H1 (cell line): ENCODE measurements at regions not wholly inside any gene's neighbourhood (a gene's known extent, or its start where the extent isn't known, plus 50 kb on each side); places are given as distances from the start of the nearest gene placed in this dataset.

Experiments
- CTCF ChIA-PET: fragments of 300-600 bp; sonication (Branson Sonifier 250); formaldehyde crosslinking; loops from one replicate; lab custom pipeline; 2021; ENCODE audit not compliant: partially characterized antibody; lab: Charles Lee
- POLR2A ChIA-PET: fragments of 300-600 bp; sonication (Branson Sonifier 250); formaldehyde crosslinking; loops from one replicate; lab custom pipeline; 2021; ENCODE audit warnings: inconsistent platforms; ENCODE audit not compliant: partially characterized antibody; lab: Charles Lee
- DNase-seq, 2 experiments: peaks; one replicate each; pipeline versions ENCODE4 v3.0.0 to v3.0.0-alpha.2; 2010 to 2022; ENCODE audit warnings: low spot score in 2 of 2, low read depth in 1 of 2, mixed read lengths in 1 of 2
- FAIRE-seq: peaks from 2 replicates; lab custom pipeline; 2011; peaks lifted over from hg19 to GRCh38; lab: Jason Lieb, UNC
- H2AFZ ChIP-seq: 2 replicates; pipeline ENCODE4 v1.8.1; 2012; ENCODE audit warnings: low read length, inconsistent platforms
- H2AK5ac ChIP-seq: 2 replicates; pipeline ENCODE4 v1.6.1; 2013; ENCODE audit warnings: low read depth, low read length
- H2BK120ac ChIP-seq: replicated peaks from 2 replicates; pipeline ENCODE3; 2013; ENCODE audit warnings: low read depth, low read length, inconsistent platforms
- H2BK12ac ChIP-seq: 2 replicates; pipeline ENCODE4 v1.6.1; 2013; ENCODE audit warnings: low read depth, low read length
- H2BK15ac ChIP-seq: 2 replicates; pipeline ENCODE4 v1.6.1; 2013; ENCODE audit warnings: low read length
- H2BK20ac ChIP-seq: 2 replicates; pipeline ENCODE4 v1.6.1; 2013; ENCODE audit warnings: low read length
- H2BK5ac ChIP-seq: 2 replicates; pipeline ENCODE4 v1.6.1; 2013; ENCODE audit warnings: low read depth, low read length
- H3K14ac ChIP-seq: 2 replicates; pipeline ENCODE4 v1.6.1; 2013; ENCODE audit warnings: inconsistent platforms; ENCODE audit not compliant: insufficient read length
- H3K18ac ChIP-seq: 2 replicates; pipeline ENCODE4 v1.6.1; 2013; ENCODE audit warnings: low read length; ENCODE audit errors: extremely low read depth
- H3K23ac ChIP-seq: 2 replicates; pipeline ENCODE4 v1.6.1; 2013; ENCODE audit warnings: inconsistent platforms; ENCODE audit not compliant: insufficient read length
- H3K23me2 ChIP-seq: 2 replicates; pipeline ENCODE4 v1.6.1; 2013; ENCODE audit warnings: low read depth, low read length
- H3K27ac ChIP-seq: 2 replicates; pipeline ENCODE4 v1.6.1; 2011; ENCODE audit warnings: low read depth, low read length, inconsistent platforms
- H3K27me3 ChIP-seq, 4 experiments: replicated peaks in 1 of 4; 1 replicate in 1 of 4; 2 replicates in 3 of 4; pipeline versions ENCODE4 v1.6.1 to v1.8.1; 2011 to 2013; ENCODE audit warnings: low read length in 3 of 4, mild to moderate bottlenecking in 3 of 4, inconsistent platforms in 2 of 4, mixed read lengths in 2 of 4, moderate library complexity in 1 of 4; ENCODE audit not compliant: control insufficient read depth in 3 of 4, insufficient read depth in 3 of 4; ENCODE audit errors: extremely low read depth in 1 of 4
- H3K36me3 ChIP-seq, 4 experiments: 2 replicates each; pipeline versions ENCODE4 v1.6.1 to v1.8.1; 2011 to 2013; ENCODE audit warnings: mild to moderate bottlenecking in 4 of 4, low read length in 3 of 4, moderate library complexity in 2 of 4, control low read depth in 1 of 4, inconsistent platforms in 1 of 4; ENCODE audit not compliant: insufficient read depth in 4 of 4, control insufficient read depth in 2 of 4
- H3K4ac ChIP-seq: replicated peaks from 2 replicates; pipeline ENCODE3; 2013; ENCODE audit warnings: low read length, low read depth, mixed read lengths, inconsistent platforms; ENCODE audit not compliant: insufficient read length
- H3K4me1 ChIP-seq, 4 experiments: replicated peaks in 1 of 4; 1 replicate in 1 of 4; 2 replicates in 3 of 4; pipeline versions ENCODE4 v1.6.1 to v1.8.1; 2011 to 2013; ENCODE audit warnings: low read length in 3 of 4, inconsistent platforms in 2 of 4, mixed read lengths in 1 of 4; ENCODE audit not compliant: insufficient read depth in 4 of 4, control insufficient read depth in 3 of 4
- H3K4me2 ChIP-seq, 2 experiments: 2 replicates each; pipeline versions ENCODE4 v1.6.1 to v1.8.1; 2011 to 2013; ENCODE audit warnings: low read depth in 2 of 2, low read length in 2 of 2, control low read depth in 1 of 2, inconsistent platforms in 1 of 2, mild to moderate bottlenecking in 1 of 2; ENCODE audit not compliant: insufficient read depth in 1 of 2
- H3K4me3 ChIP-seq, 4 experiments: fragments of 200-600, 300-600 bp in 1 of 4; sonication (generic), shearing (Covaris generic), sonication (Bioruptor Twin) in 1 of 4; 2 replicates each; pipeline versions ENCODE4 v1.5.1 to v1.8.1; 2011 to 2016; ENCODE audit warnings: low read length in 4 of 4, low read depth in 3 of 4, control low read depth in 2 of 4, inconsistent platforms in 2 of 4, mild to moderate bottlenecking in 2 of 4, mixed read lengths in 1 of 4, moderate library complexity in 1 of 4; ENCODE audit not compliant: insufficient read depth in 2 of 4; ENCODE audit errors: extremely low read depth in 1 of 4
- H3K56ac ChIP-seq: replicated peaks from 2 replicates; pipeline ENCODE3; 2013; ENCODE audit warnings: low read depth, mild to moderate bottlenecking, mixed read lengths, low read length, inconsistent platforms; ENCODE audit not compliant: insufficient read length
- H3K79me1 ChIP-seq: 2 replicates; pipeline ENCODE4 v1.6.1; 2013; ENCODE audit warnings: low read depth, low read length, control low read depth
- H3K79me2 ChIP-seq, 2 experiments: 2 replicates each; pipeline versions ENCODE4 v1.6.1 to v1.8.1; 2012 to 2013; ENCODE audit warnings: low read length in 2 of 2, mild to moderate bottlenecking in 2 of 2, inconsistent platforms in 1 of 2; ENCODE audit not compliant: insufficient read depth in 2 of 2, control insufficient read depth in 1 of 2
- H3K9ac ChIP-seq, 4 experiments: replicated peaks in 1 of 4; 1 replicate in 1 of 4; 2 replicates in 3 of 4; pipeline versions ENCODE4 v1.6.1 to v1.8.1; 2011 to 2013; ENCODE audit warnings: low read depth in 3 of 4, low read length in 3 of 4, control low read depth in 2 of 4, mild to moderate bottlenecking in 2 of 4, moderate library complexity in 2 of 4, inconsistent platforms in 1 of 4; ENCODE audit errors: extremely low read depth in 1 of 4
- H3K9me3 ChIP-seq, 2 experiments: 2 replicates each; pipeline versions ENCODE4 v1.6.1 to v1.8.1; 2012 to 2013; ENCODE audit warnings: mild to moderate bottlenecking in 2 of 2, moderate library complexity in 2 of 2, control low read depth in 1 of 2, inconsistent platforms in 1 of 2, low read depth in 1 of 2, low read length in 1 of 2, mixed read lengths in 1 of 2; ENCODE audit not compliant: insufficient read depth in 2 of 2
- H4K20me1 ChIP-seq, 2 experiments: replicated peaks in 1 of 2; 2 replicates each; pipeline versions ENCODE3 to v1.8.1; 2011 to 2013; ENCODE audit warnings: inconsistent platforms in 2 of 2, low read length in 2 of 2, mild to moderate bottlenecking in 1 of 2; ENCODE audit not compliant: insufficient read depth in 2 of 2, control insufficient read depth in 1 of 2
- H4K5ac ChIP-seq: 2 replicates; pipeline ENCODE4 v1.6.1; 2013; ENCODE audit warnings: low read length, low read depth, mixed read lengths, inconsistent platforms; ENCODE audit not compliant: insufficient read length
- H4K8ac ChIP-seq: 2 replicates; pipeline ENCODE4 v1.8.0; 2013; ENCODE audit warnings: mild to moderate bottlenecking, moderate library complexity, low read length, inconsistent platforms; ENCODE audit not compliant: insufficient read depth; ENCODE audit errors: extremely low read depth
- H4K91ac ChIP-seq: replicated peaks from 2 replicates; pipeline ENCODE3; 2013; ENCODE audit warnings: low read length, mixed read lengths, inconsistent platforms; ENCODE audit not compliant: insufficient read length
- ATF2 ChIP-seq: IDR thresholded peaks from 2 replicates; pipeline ENCODE4 v1.6.1; 2012; ENCODE audit warnings: low read length, inconsistent platforms
- ATF3 ChIP-seq: IDR thresholded peaks from 2 replicates; pipeline ENCODE4 v1.6.1; 2011; ENCODE audit warnings: low read depth, mild to moderate bottlenecking, low read length; ENCODE audit not compliant: insufficient read depth
- CHD1 ChIP-seq: IDR thresholded peaks from 2 replicates; pipeline ENCODE4 v1.6.1; 2012; ENCODE audit warnings: low read depth, low read length, improper control_type of control experiment
- CREB1 ChIP-seq: IDR thresholded peaks from 2 replicates; pipeline ENCODE4 v1.6.1; 2012; ENCODE audit warnings: inconsistent platforms
- GABPA ChIP-seq: IDR thresholded peaks from 2 replicates; pipeline ENCODE4 v1.6.1; 2011; ENCODE audit warnings: mild to moderate bottlenecking, low read length, moderate library complexity, borderline replicate concordance; ENCODE audit not compliant: insufficient read depth
- KDM1A ChIP-seq: fragments of 200-600, 300-600 bp; sonication (generic); IDR thresholded peaks from 2 replicates; pipeline ENCODE4 v1.7.1; 2016; ENCODE audit warnings: mild to moderate bottlenecking, low read length, borderline replicate concordance
- NRF1 ChIP-seq: IDR thresholded peaks from 2 replicates; pipeline ENCODE4 v1.6.1; 2011; ENCODE audit warnings: mild to moderate bottlenecking, low read depth, low read length, improper control_type of control experiment
- POLR2A ChIP-seq, 2 experiments: IDR thresholded peaks; 1 replicate in 1 of 2; 2 replicates in 1 of 2; pipeline ENCODE4 v1.6.1; 2011; ENCODE audit warnings: low read depth in 2 of 2, low read length in 2 of 2, mild to moderate bottlenecking in 2 of 2; ENCODE audit errors: control extremely low read depth in 1 of 2
- RAD21 ChIP-seq, 2 experiments: IDR thresholded peaks in 1 of 2; conservative IDR thresholded peaks in 1 of 2; 2 replicates each; pipeline ENCODE4 v1.6.1; 2011; ENCODE audit warnings: low read depth in 2 of 2, low read length in 2 of 2, improper control_type of control experiment in 1 of 2, inconsistent platforms in 1 of 2, mild to moderate bottlenecking in 1 of 2, moderate library complexity in 1 of 2
- SIX5 ChIP-seq: IDR thresholded peaks from 2 replicates; pipeline ENCODE4 v1.6.1; 2011; ENCODE audit warnings: mild to moderate bottlenecking, low read depth, low read length
- SRF ChIP-seq: IDR thresholded peaks from 2 replicates; pipeline ENCODE4 v1.6.1; 2011; ENCODE audit warnings: mild to moderate bottlenecking, low read depth, low read length, moderate library complexity
- YY1 ChIP-seq: IDR thresholded peaks from 2 replicates; pipeline ENCODE4 v1.6.1; 2011; ENCODE audit warnings: low read depth, mild to moderate bottlenecking, low read length
- ZNF274 ChIP-seq: IDR thresholded peaks from 2 replicates; pipeline ENCODE4 v1.7.0; 2012; ENCODE audit warnings: low read length, borderline replicate concordance; ENCODE audit errors: extremely low read depth
- WGBS, 2 experiments: shearing (Covaris generic) in 1 of 2; methylation state at CpG; one replicate each; pipeline versions ENCODE4 v1.1.6 to v1.1.7; 2013 to 2015; ENCODE audit warnings: low lambda C conversion rate in 2 of 2, mixed read lengths in 2 of 2, inconsistent platforms in 1 of 2, low coverage in 1 of 2, missing lambda C conversion rate in 1 of 2; ENCODE audit not compliant: insufficient replicate concordance in 2 of 2, insufficient coverage in 1 of 2, insufficient read length in 1 of 2; ENCODE audit errors: extremely low coverage in 1 of 2, missing lambda C conversion rate in 1 of 2; 5-methylcytosine and 5-hydroxymethylcytosine counted together

- H2BK5ac ChIP-seq = no peak overlapping the region
- no peak overlapping the region for H3K4ac ChIP-seq
- no peak overlapping the region for H2BK120ac ChIP-seq
- peaks cover 13 to 15% of the 10 kb centered on the region in 2 experiments for H3K9me3 ChIP-seq
- DNase-seq (no peak), FAIRE-seq (no peak)
- no peaks in the 10 kb centered on the region; the same call in 1 of the 2 replicates for H3K23me2 ChIP-seq
- H2AK5ac ChIP-seq = no peak overlapping the region
- H3K4me2 ChIP-seq = no peak overlapping the region
- CTCF ChIA-PET = interaction anchor here (4.1 kb wide), 1 partner anchor 41 kb away, joined by 13 read pairs; no protein-coding TSS in a partner anchor
- no peaks in the 10 kb centered on the region for H3K4me1 ChIP-seq
- no peaks in the 10 kb centered on the region for H4K20me1 ChIP-seq
- TF ChIP-seq SRF (no peak), ATF3 (no peak), POLR2A (IDR thresholded peaks at IDR 0.05; ENCODE audit: control extremely low read depth in 1 of 2, low read depth in 2 of 2, low read length in 2 of 2) (no peak), RAD21 (IDR thresholded peaks at IDR 0.05 in 1 of 2, conservative IDR thresholded peaks at IDR 0.05 in 1 of 2; ENCODE audit: low read depth in 2 of 2, low read length in 2 of 2) (no peak), GABPA (no peak), ATF2 (no peak), CHD1 (no peak), CREB1 (no peak), YY1 (no peak), ZNF274 (no peak), NRF1 (no peak), SIX5 (no peak), KDM1A (no peak)
- H4K5ac ChIP-seq = no peak overlapping the region
- H2BK15ac ChIP-seq = no peak overlapping the region
- 90% methylated on average over 4 of the region's 4 CpGs; no CpG with 5 or more reads in 1 of the 2 experiments for WGBS, 2 experiments
- H3K14ac ChIP-seq = no peak overlapping the region
- no peaks in the 10 kb centered on the region for H3K27me3 ChIP-seq
- POLR2A ChIA-PET = no interaction called here
- H2BK20ac ChIP-seq = no peak overlapping the region
- no peaks in the 10 kb centered on the region for H3K79me1 ChIP-seq
- H3K9ac ChIP-seq = no peak overlapping the region
- no peak overlapping the region for H3K18ac ChIP-seq
- H3K4me3 ChIP-seq = no peak overlapping the region
- no peak overlapping the region for H3K23ac ChIP-seq
- no peak overlapping the region for H2BK12ac ChIP-seq
- H4K8ac ChIP-seq = no peak overlapping the region
- no peak overlapping the region for H4K91ac ChIP-seq
- no peak overlapping the region for H3K56ac ChIP-seq
- H2AFZ ChIP-seq = no peak overlapping the region
- H3K27ac ChIP-seq = no peak overlapping the region
- no peaks in the 10 kb centered on the region for H3K79me2 ChIP-seq
- H3K36me3 ChIP-seq = no peaks in the 10 kb centered on the region
Measured at GRCh38 chr3:33975463-33975862, 177.0 kb downstream of the PDCD6IP start.
